Activated CD8-positive, alpha-beta memory T cell treated with anti-CD3 and anti-CD28 coated beads, Interleukin-2, amount 50 U/mL, for 24 hours (primary cell): ENCODE measurements at regions not wholly inside any gene's neighbourhood (a gene's known extent, or its start where the extent isn't known, plus 50 kb on each side); places are given as distances from the start of the nearest gene placed in this dataset.

Experiments
- DNase-seq: peaks from one replicate; pipeline ENCODE4 v3.0.0-alpha.2; 2020; ENCODE audit errors: extremely low read depth

GRCh38 chr10:21326594-21327288 is 198.7 kb downstream of the SKIDA1 start:
- DNase-seq: no peak

DNA sequence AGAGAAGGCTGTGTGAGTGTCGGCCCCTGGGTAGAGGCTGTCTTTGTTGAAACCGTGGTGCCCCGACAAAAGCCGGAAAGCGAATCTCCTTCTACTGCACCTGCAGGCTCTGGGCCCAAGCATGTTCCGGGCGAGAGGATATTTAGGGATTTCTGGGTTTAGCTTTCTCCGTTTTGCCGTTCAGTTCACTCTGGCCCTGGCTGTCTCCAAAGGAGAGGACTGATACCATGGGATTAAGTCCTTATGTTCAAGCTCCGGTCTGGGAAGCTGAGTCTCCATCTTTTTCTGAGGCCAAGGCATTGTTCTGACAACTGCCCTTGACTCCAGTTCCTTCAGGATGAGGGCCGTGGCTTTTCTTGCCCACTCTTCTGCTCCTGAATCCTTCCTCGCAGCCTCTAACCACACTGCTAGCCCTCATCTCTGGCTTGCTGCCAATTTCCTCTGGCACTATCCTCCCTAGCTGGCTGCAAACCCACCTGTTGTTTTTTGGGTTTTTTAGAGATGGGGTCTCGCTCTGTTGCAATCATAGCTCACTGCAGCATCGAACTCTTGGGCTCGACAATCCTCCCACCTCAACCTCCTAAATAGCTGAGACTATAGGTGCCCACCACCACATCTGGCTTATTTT is 206.8 kb downstream of the SKIDA1 start:
- no peak for DNase-seq

- no peak for DNase-seq
These were observed 207.6 kb downstream of the SKIDA1 start for GRCh38 chr10:21317902-21318301.

DNA sequence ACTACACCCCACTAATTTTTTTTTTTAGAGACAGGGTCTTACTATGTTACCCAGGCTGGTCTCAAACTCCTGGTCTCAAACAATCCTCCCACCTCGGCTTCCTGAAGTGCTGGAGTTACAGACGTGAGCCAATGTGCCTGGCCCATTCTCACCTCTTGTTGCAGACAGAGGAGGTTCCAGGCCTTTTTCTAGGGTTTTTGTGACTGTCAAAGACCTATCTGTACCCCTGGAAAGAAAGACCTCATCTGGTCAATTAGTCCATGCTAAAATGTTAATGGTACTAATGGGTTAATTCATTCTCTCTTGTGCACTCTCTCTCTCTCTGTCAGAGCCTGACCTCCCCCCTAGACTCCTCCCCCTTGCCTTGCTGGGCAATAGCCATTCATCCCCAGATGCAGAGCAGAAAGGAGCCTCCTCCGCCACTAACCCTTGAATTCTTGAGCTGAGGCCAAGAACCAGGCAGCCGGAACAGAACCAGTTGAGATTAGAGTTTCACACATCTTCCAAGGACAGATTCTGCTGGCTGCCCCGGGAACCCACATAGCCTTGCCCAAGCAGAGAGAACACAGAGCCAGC is 209.7 kb downstream of the SKIDA1 start:
- DNase-seq: no peak

GRCh38 chr10:21314906-21315644 is 210.4 kb downstream of the SKIDA1 start:
- no peak for DNase-seq

- no peak for DNase-seq
These were observed 211.3 kb downstream of the SKIDA1 start for GRCh38 chr10:21314111-21314626.

- no peak for DNase-seq
These were observed 211.8 kb downstream of the SKIDA1 start for GRCh38 chr10:21313691-21314090.

- no peak for DNase-seq
These were observed 214.1 kb downstream of the SKIDA1 start for GRCh38 chr10:21311426-21311825.

DNA sequence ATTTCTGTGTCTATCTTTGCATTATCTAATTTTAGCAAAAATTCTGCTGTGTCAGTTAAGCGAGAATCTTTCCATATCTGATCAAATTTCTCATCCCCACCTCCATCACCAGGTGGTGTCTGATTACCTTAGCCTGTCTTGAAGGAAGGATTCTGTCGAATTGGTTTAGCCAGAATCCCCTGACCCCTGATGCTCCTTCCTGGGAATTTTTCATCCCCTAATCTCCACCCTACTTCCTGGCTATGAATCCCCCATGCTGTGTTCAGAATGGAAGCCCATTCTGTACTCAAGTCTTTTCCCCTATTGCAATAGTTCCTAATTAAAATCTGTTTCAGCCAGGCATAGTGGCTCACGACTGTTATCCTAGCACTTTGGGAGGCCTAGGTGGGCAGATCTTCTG is 216.1 kb downstream of the SKIDA1 start:
- DNase-seq: no peak

GRCh38 chr10:21308946-21309345 is 216.5 kb downstream of the SKIDA1 start:
- no peak for DNase-seq

DNA sequence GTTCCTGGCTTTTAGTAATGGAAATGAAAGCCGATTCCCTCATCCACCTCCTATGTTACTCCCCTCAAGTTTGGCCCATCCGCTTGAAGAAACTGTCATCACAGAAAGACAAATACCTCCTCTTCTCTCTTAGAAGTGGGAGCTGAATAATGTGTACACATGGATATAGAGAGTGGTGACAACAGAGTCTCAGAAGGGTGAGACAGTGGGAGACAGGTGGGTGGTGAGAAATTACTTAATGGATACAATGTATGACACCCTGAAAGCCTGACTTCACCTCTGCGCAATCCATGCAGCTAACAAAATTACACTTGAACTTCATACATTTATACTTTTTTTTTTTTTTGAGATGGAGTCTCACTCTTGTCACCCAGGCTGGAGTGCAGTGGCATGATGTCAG is 217.5 kb downstream of the SKIDA1 start:
- no peak for DNase-seq

DNA sequence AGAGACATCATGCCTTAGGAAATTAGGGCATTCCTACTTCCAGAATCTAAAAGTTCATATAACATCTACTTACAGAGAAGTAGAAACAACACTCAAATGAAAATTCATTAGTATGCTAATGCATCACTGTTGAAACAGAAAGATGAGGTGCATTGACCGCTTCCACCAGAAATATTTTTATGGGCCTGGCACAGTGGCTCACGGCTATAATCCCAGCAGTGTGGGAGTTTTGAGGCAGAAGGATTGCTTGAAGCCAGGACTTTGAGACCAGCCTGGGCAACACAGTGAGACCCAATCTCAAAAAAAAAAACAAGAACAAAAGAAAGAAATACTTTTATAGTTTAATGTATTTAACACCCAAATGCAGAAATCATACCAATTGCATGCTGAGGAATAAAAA is 220.9 kb downstream of the SKIDA1 start:
- DNase-seq: no peak

GRCh38 chr10:21304198-21304597 is 221.3 kb downstream of the SKIDA1 start:
- DNase-seq: no peak

DNA sequence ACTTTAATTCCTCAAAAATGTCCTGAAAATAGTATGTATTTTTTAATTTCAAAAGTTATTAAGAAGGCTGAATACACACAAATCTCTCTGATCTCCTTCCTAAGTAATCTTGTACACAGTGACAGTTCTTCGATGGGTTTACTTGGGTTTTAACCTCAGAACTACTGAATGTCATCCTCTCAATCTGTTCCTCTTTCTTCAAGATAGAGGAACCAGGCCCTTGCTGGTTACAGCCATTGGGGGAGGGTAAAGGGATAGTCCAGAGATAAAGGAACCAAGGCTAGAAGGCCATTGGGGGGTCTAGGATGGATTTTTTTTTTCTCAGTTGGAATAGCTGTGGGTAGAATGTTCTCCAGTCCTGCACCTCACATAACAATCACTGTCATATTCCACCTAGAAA is 224.9 kb downstream of the SKIDA1 start:
- DNase-seq: no peak

- DNase-seq: no peak
These were observed 226.2 kb downstream of the SKIDA1 start for GRCh38 chr10:21299330-21299729.

GRCh38 chr10:21298701-21299100 is 226.8 kb downstream of the SKIDA1 start:
- no peak for DNase-seq

- DNase-seq: no peak
These were observed 227.7 kb downstream of the SKIDA1 start for GRCh38 chr10:21297603-21298383.

GRCh38 chr10:21296575-21297355 is 228.7 kb downstream of the SKIDA1 start:
- no peak for DNase-seq

DNA sequence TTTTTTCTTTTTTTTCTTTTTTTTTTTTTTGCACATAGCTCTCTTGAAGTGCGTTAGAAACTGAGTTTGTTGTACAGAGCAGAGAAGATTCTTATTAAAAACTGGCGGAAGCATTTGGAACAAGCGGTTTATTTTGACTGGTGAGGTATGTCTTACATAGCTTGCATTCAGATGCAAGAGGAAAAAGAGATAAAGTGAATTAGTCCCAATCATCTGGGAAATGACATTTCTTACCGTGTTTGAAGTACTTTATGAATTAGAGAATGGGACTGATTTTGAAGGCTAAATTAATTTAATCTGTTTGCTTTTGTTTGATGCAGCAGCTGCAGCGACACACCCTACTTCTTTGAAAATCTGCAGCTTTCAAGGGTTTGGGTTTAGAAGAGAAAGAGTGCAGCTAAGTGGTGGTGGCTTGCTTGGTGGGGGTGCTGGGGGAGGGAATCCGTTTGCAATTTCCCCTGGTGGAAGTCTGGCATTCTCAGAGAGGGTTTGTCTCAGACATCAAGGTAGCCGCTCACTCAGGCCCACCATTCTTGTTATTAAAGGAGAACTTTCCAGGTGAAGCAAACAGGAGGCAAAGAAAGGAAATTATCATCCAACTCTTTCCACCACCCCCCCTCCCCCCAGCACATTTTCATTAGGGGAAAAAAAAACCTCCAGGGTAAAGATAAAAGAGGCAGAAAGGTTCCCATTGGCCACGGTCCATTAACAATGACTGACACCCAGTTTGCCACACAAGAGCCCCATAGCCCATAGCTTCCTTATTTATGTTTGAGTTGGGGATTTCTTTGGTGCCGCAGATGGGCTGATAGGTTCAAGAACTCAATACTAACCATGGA is 231.7 kb downstream of the SKIDA1 start:
- no peak for DNase-seq
